Limb (tissue), 2 donors: ENCODE measurements at regions not wholly inside any gene's neighbourhood (a gene's known extent, or its start where the extent isn't known, plus 50 kb on each side); places are given as distances from the start of the nearest gene placed in this dataset.
"Not testable (repeated sequence)": the region's sequence is repeated elsewhere in the genome, so short reads cannot be mapped to it uniquely, and the experiment has no call there.

Experiments used
- DNase-seq, 2 donors: peaks; one replicate each; pipeline ENCODE4 v3.0.0-alpha.2; 2016; ENCODE audit errors: extremely low spot score in 2 of 2

GRCh38 chr5:75002271-75002670, 50.1 kb downstream of the GCNT4 start:
- no peak for DNase-seq

- no peak for DNase-seq
These were observed 56.4 kb downstream of the GCNT4 start for GRCh38 chr5:74995926-74996325.

- no peak for DNase-seq
These were observed 57.5 kb downstream of the GCNT4 start for GRCh38 chr5:74994826-74995225.

- DNase-seq = no peak
These were observed 58.6 kb downstream of the GCNT4 start for GRCh38 chr5:74993743-74994142.

GRCh38 chr5:74992791-74993190, 59.6 kb downstream of the GCNT4 start:
- DNase-seq = no peak

GRCh38 chr5:74991522-74991921, 60.8 kb downstream of the GCNT4 start:
- no peak for DNase-seq

- no peak for DNase-seq
These were observed 62.2 kb downstream of the GCNT4 start for GRCh38 chr5:74990194-74990593.

- DNase-seq = no peak
These were observed 63.9 kb downstream of the GCNT4 start for GRCh38 chr5:74988273-74988983.

GRCh38 chr5:74978345-74978744, 74.0 kb downstream of the GCNT4 start:
- DNase-seq = no peak

GRCh38 chr5:74977471-74977870, 74.9 kb downstream of the GCNT4 start:
- no peak for DNase-seq

GRCh38 chr5:74976651-74977050, 75.7 kb downstream of the GCNT4 start:
- no peak for DNase-seq

GRCh38 chr5:74975582-74975981, 76.8 kb downstream of the GCNT4 start:
- DNase-seq = no peak

GRCh38 chr5:74974451-74975091, 77.8 kb downstream of the GCNT4 start:
- DNase-seq = no peak

- DNase-seq = no peak
These were observed 78.7 kb downstream of the GCNT4 start for GRCh38 chr5:74973694-74974093.

- DNase-seq = no peak
These were observed 80.4 kb downstream of the GCNT4 start for GRCh38 chr5:74971947-74972460.

GRCh38 chr5:74970891-74971290, 81.5 kb downstream of the GCNT4 start:
- DNase-seq = not testable (repeated sequence)

- no peak for DNase-seq
These were observed 82.6 kb downstream of the GCNT4 start for GRCh38 chr5:74969726-74970125.

- DNase-seq = no peak
These were observed 86.0 kb downstream of the GCNT4 start for GRCh38 chr5:74966141-74967026.

GRCh38 chr5:74963407-74963806, 89.0 kb downstream of the GCNT4 start:
- DNase-seq = no peak

- no peak for DNase-seq
These were observed 91.7 kb upstream of the FAM169A start for GRCh38 chr5:74957906-74958305.

GRCh38 chr5:74957029-74957784, 91.0 kb upstream of the FAM169A start:
- no peak for DNase-seq
